ENCODE measurements at regions not wholly inside any gene's neighbourhood (a gene's known extent, or its start where the extent isn't known, plus 50 kb on each side); places are given as distances from the start of the nearest gene placed in this dataset.

GRCh38 chr4:180640193-180640592 is 1603.0 kb upstream of the TENM3 start:
- DNase-seq, result no peak

GRCh38 chr4:180641495-180641894 is 1601.7 kb upstream of the TENM3 start:
- DNase-seq, result no peak

- no peak for DNase-seq
Measured at GRCh38 chr4:180642732-180643131, 1600.5 kb upstream of the TENM3 start.

- DNase-seq, result no peak
Measured at GRCh38 chr4:180650273-180650672, 1592.9 kb upstream of the TENM3 start.

- DNase-seq, result no peak
Measured at GRCh38 chr4:180652533-180652932, 1590.7 kb upstream of the TENM3 start.

- DNase-seq, result no peak
Measured at GRCh38 chr4:180655886-180656285, 1587.3 kb upstream of the TENM3 start.

- no peak for DNase-seq
Measured at GRCh38 chr4:180657881-180658280, 1585.3 kb upstream of the TENM3 start.

GRCh38 chr4:180664766-180665368 is 1578.3 kb upstream of the TENM3 start:
- peak; percentile 48 for DNase-seq

- DNase-seq, result no peak
Measured at GRCh38 chr4:180665481-180665880, 1577.7 kb upstream of the TENM3 start.

- DNase-seq, result peak; percentile 4
Measured at GRCh38 chr4:180665994-180666824, 1577.0 kb upstream of the TENM3 start.

GRCh38 chr4:180668732-180669131 is 1574.5 kb upstream of the TENM3 start:
- no peak for DNase-seq

- no peak for DNase-seq
Measured at GRCh38 chr4:180669680-180670079, 1573.5 kb upstream of the TENM3 start.

GRCh38 chr4:180674619-180675358 is 1568.4 kb upstream of the TENM3 start:
- no peak for DNase-seq

- DNase-seq, result no peak
Measured at GRCh38 chr4:180675359-180675650, 1567.9 kb upstream of the TENM3 start.

- DNase-seq, result no peak
Measured at GRCh38 chr4:180680305-180680704, 1562.9 kb upstream of the TENM3 start.

GRCh38 chr4:180682776-180683175 is 1560.4 kb upstream of the TENM3 start:
- no peak for DNase-seq

GRCh38 chr4:180683186-180683585 is 1560.0 kb upstream of the TENM3 start:
- no peak for DNase-seq

- DNase-seq, result no peak
Measured at GRCh38 chr4:180688480-180688879, 1554.7 kb upstream of the TENM3 start.

GRCh38 chr4:180694875-180695274 is 1548.3 kb upstream of the TENM3 start:
- no peak for DNase-seq

- no peak for DNase-seq
Measured at GRCh38 chr4:180695851-180696250, 1547.4 kb upstream of the TENM3 start.

GRCh38 chr4:180696460-180697092 is 1546.6 kb upstream of the TENM3 start:
- DNase-seq, result no peak

GRCh38 chr4:180698550-180699195 is 1544.5 kb upstream of the TENM3 start:
- DNase-seq, result no peak

GRCh38 chr4:180706766-180707165 is 1536.4 kb upstream of the TENM3 start:
- no peak for DNase-seq
